HEK293 (cell line): ENCODE measurements at regions not wholly inside any gene's neighbourhood (a gene's known extent, or its start where the extent isn't known, plus 50 kb on each side); places are given as distances from the start of the nearest gene placed in this dataset.

Source experiments
- KLF16 ChIP-seq: fragments of 450-650 bp; formaldehyde crosslinking; IDR thresholded peaks from 2 replicates; pipeline ENCODE4 v1.5.1; 2017; ENCODE audit warnings: missing biosample characterization, missing genetic modification characterization
- MEIS1 ChIP-seq: sonication (generic); formaldehyde crosslinking; IDR thresholded peaks from 2 replicates; pipeline ENCODE4 v1.8.1; 2022; ENCODE audit warnings: missing genetic modification reagents, mild to moderate bottlenecking, borderline replicate concordance
- SALL2 ChIP-seq: fragments of 450-650 bp; formaldehyde crosslinking; IDR thresholded peaks from 2 replicates; pipeline ENCODE4 v1.5.0; 2017; ENCODE audit warnings: missing biosample characterization, mild to moderate bottlenecking, missing genetic modification characterization, borderline replicate concordance
- TRIM28 ChIP-seq: IDR thresholded peaks from 2 replicates; pipeline ENCODE4 v1.6.1; 2011; ENCODE audit warnings: low read length, control low read depth, borderline replicate concordance
- ZBTB7A ChIP-seq: fragments of 450-650 bp; formaldehyde crosslinking; IDR thresholded peaks from 2 replicates; pipeline ENCODE4 v1.5.1; 2016; ENCODE audit warnings: low read depth, missing biosample characterization, missing genetic modification characterization
- ZNF221 ChIP-seq: fragments of 450-650 bp; formaldehyde crosslinking; IDR thresholded peaks from 2 replicates; pipeline ENCODE4 v1.5.1; 2017; ENCODE audit warnings: missing biosample characterization, missing genetic modification characterization, borderline replicate concordance
- ZNF223 ChIP-seq: fragments of 450-650 bp; formaldehyde crosslinking; IDR thresholded peaks from 2 replicates; pipeline ENCODE4 v1.5.1; 2016; ENCODE audit warnings: missing biosample characterization, missing genetic modification characterization
- ZNF600 ChIP-seq: fragments of 450-650 bp; formaldehyde crosslinking; IDR thresholded peaks from 2 replicates; pipeline ENCODE4 v1.5.1; 2016; ENCODE audit warnings: missing biosample characterization, missing genetic modification characterization
- ZNF792 ChIP-seq: fragments of 450-650 bp; formaldehyde crosslinking; IDR thresholded peaks from 2 replicates; pipeline ENCODE4 v1.5.1; 2016; ENCODE audit warnings: missing biosample characterization, missing genetic modification characterization
- TF ChIP-seq, protein P1 (sequence below): fragments of 450-650 bp; formaldehyde crosslinking; IDR thresholded peaks from 2 replicates; pipeline ENCODE4 v1.5.1; 2016; ENCODE audit warnings: missing biosample characterization, missing genetic modification characterization
- TF ChIP-seq, protein P2 (sequence below): fragments of 450-650 bp; formaldehyde crosslinking; IDR thresholded peaks from 2 replicates; pipeline ENCODE4 v1.5.1; 2016; ENCODE audit warnings: missing biosample characterization, missing genetic modification characterization, low read depth
- TF ChIP-seq, protein P3 (sequence below): fragments of 450-650 bp; IDR thresholded peaks from 2 replicates; pipeline ENCODE4 v1.5.1; 2018; ENCODE audit warnings: missing biosample characterization, missing genetic modification characterization
- TF ChIP-seq, protein P4 (sequence below): fragments of 450-650 bp; formaldehyde crosslinking; optimal IDR thresholded peaks from 2 replicates; pipeline ENCODE3; 2016; ENCODE audit warnings: missing biosample characterization, mild to moderate bottlenecking, missing genetic modification characterization
- TF ChIP-seq, protein P5 (sequence below): fragments of 450-650 bp; formaldehyde crosslinking; IDR thresholded peaks from 2 replicates; pipeline ENCODE4 v1.5.1; 2016; ENCODE audit warnings: missing biosample characterization, missing genetic modification characterization, low read depth

DNA sequence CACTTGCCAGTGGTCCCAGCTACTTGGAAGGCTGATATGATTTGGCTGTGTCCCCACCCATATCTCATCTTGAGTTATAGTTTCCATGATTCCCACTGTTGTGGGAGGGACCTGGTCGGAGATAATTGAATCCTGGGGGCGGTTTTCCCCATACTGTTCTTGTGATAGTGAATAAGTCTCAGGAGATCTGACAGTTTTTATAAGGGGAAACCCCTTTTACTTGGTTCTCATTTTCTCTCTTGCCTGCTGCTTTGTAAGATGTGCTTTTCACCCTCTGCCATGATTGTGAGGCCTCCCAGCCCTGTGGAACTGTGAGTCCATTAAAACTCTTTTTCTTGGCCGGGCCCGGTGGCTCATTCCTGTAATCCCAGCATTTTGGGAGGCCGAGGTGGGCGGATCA lies 265.4 kb upstream of the SPOPL start:
- TF ChIP-seq, protein P1, sequence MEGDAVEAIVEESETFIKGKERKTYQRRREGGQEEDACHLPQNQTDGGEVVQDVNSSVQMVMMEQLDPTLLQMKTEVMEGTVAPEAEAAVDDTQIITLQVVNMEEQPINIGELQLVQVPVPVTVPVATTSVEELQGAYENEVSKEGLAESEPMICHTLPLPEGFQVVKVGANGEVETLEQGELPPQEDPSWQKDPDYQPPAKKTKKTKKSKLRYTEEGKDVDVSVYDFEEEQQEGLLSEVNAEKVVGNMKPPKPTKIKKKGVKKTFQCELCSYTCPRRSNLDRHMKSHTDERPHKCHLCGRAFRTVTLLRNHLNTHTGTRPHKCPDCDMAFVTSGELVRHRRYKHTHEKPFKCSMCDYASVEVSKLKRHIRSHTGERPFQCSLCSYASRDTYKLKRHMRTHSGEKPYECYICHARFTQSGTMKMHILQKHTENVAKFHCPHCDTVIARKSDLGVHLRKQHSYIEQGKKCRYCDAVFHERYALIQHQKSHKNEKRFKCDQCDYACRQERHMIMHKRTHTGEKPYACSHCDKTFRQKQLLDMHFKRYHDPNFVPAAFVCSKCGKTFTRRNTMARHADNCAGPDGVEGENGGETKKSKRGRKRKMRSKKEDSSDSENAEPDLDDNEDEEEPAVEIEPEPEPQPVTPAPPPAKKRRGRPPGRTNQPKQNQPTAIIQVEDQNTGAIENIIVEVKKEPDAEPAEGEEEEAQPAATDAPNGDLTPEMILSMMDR (tag by site-specific recombination) = no peak
- TF ChIP-seq, protein P2, sequence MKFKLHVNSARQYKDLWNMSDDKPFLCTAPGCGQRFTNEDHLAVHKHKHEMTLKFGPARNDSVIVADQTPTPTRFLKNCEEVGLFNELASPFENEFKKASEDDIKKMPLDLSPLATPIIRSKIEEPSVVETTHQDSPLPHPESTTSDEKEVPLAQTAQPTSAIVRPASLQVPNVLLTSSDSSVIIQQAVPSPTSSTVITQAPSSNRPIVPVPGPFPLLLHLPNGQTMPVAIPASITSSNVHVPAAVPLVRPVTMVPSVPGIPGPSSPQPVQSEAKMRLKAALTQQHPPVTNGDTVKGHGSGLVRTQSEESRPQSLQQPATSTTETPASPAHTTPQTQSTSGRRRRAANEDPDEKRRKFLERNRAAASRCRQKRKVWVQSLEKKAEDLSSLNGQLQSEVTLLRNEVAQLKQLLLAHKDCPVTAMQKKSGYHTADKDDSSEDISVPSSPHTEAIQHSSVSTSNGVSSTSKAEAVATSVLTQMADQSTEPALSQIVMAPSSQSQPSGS = no peak
- TF ChIP-seq, protein P3, sequence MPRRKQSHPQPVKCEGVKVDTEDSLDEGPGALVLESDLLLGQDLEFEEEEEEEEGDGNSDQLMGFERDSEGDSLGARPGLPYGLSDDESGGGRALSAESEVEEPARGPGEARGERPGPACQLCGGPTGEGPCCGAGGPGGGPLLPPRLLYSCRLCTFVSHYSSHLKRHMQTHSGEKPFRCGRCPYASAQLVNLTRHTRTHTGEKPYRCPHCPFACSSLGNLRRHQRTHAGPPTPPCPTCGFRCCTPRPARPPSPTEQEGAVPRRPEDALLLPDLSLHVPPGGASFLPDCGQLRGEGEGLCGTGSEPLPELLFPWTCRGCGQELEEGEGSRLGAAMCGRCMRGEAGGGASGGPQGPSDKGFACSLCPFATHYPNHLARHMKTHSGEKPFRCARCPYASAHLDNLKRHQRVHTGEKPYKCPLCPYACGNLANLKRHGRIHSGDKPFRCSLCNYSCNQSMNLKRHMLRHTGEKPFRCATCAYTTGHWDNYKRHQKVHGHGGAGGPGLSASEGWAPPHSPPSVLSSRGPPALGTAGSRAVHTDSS (tag by site-specific recombination) = no peak
- TF ChIP-seq TRIM28 (no peak), ZBTB7A (no peak), ZNF223 (no peak), SALL2 (tag by site-specific recombination) (no peak), ZNF221 (tag by site-specific recombination) (no peak), KLF16 (tag by site-specific recombination) (no peak), MEIS1 (no peak), ZNF600 (tag by site-specific recombination) (no peak), ZNF792 (tag by site-specific recombination) (no peak)
- TF ChIP-seq, protein P4, sequence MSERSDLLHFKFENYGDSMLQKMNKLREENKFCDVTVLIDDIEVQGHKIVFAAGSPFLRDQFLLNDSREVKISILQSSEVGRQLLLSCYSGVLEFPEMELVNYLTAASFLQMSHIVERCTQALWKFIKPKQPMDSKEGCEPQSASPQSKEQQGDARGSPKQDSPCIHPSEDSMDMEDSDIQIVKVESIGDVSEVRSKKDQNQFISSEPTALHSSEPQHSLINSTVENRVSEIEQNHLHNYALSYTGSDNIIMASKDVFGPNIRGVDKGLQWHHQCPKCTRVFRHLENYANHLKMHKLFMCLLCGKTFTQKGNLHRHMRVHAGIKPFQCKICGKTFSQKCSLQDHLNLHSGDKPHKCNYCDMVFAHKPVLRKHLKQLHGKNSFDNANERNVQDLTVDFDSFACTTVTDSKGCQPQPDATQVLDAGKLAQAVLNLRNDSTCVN = no peak
- TF ChIP-seq, protein P5, sequence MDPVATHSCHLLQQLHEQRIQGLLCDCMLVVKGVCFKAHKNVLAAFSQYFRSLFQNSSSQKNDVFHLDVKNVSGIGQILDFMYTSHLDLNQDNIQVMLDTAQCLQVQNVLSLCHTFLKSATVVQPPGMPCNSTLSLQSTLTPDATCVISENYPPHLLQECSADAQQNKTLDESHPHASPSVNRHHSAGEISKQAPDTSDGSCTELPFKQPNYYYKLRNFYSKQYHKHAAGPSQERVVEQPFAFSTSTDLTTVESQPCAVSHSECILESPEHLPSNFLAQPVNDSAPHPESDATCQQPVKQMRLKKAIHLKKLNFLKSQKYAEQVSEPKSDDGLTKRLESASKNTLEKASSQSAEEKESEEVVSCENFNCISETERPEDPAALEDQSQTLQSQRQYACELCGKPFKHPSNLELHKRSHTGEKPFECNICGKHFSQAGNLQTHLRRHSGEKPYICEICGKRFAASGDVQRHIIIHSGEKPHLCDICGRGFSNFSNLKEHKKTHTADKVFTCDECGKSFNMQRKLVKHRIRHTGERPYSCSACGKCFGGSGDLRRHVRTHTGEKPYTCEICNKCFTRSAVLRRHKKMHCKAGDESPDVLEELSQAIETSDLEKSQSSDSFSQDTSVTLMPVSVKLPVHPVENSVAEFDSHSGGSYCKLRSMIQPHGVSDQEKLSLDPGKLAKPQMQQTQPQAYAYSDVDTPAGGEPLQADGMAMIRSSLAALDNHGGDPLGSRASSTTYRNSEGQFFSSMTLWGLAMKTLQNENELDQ (tag by site-specific recombination) = no peak
